Transverse colon (tissue), 4 donors: ENCODE measurements at regions not wholly inside any gene's neighbourhood (a gene's known extent, or its start where the extent isn't known, plus 50 kb on each side); places are given as distances from the start of the nearest gene placed in this dataset.

Source experiments
- DNase-seq: peaks from one replicate; pipeline ENCODE4 v3.0.0-alpha.2; 2019
- H3K27ac ChIP-seq, 4 donors: fragments of 200-600 bp; sonication (generic); 2 replicates each; pipeline ENCODE4 v1.5.1; 2016 to 2018; ENCODE audit warnings: inconsistent platforms in 4 of 4
- H3K27me3 ChIP-seq: fragments of 200-600 bp; sonication (generic); 2 replicates; pipeline ENCODE4 v1.5.1; 2017; ENCODE audit warnings: inconsistent platforms
- H3K36me3 ChIP-seq, 4 donors: fragments of 200-600 bp; sonication (generic); 2 replicates each; pipeline ENCODE4 v1.5.1; 2017 to 2019; ENCODE audit warnings: inconsistent platforms in 4 of 4
- H3K4me1 ChIP-seq, 4 donors: fragments of 200-600 bp; sonication (generic); 2 replicates each; pipeline ENCODE4 v1.5.1; 2017 to 2020; ENCODE audit warnings: inconsistent platforms in 4 of 4
- H3K4me3 ChIP-seq, 4 donors: fragments of 200-600 bp; sonication (generic); 1 replicate in 1 of 4; 2 replicates in 3 of 4; pipeline versions ENCODE4 v1.5.1 to v1.6.1; 2017 to 2019; ENCODE audit warnings: inconsistent platforms in 4 of 4
- H3K9me3 ChIP-seq, 2 donors: fragments of 200-600 bp; sonication (generic); 2 replicates each; pipeline ENCODE4 v1.5.1; 2017 to 2019; ENCODE audit warnings: inconsistent platforms in 2 of 2
- EP300 ChIP-seq: sonication (generic); formaldehyde crosslinking; IDR thresholded peaks from one replicate; pipeline ENCODE4 v1.6.1; 2017; ENCODE audit warnings: antibody characterized with exemption, low read depth
- POLR2A ChIP-seq: fragments of 450-650 bp; IDR thresholded peaks from one replicate; pipeline ENCODE4 v1.6.1; 2016; ENCODE audit warnings: antibody characterized with exemption, mild to moderate bottlenecking, moderate library complexity
- POLR2AphosphoS5 ChIP-seq, 3 donors: sonication (generic); formaldehyde crosslinking; IDR thresholded peaks; one replicate each; pipeline ENCODE4 v1.6.1; 2016; ENCODE audit warnings: antibody characterized with exemption in 3 of 3
- WGBS, 2 donors: methylation state at CpG; one replicate each; pipeline ENCODE4 v1.1.5; 2018; ENCODE audit warnings: low coverage in 1 of 2; 5-methylcytosine and 5-hydroxymethylcytosine counted together
- in situ Hi-C, 4 donors: fragments of 200-750 bp; cut with MboI; loops; one replicate each; pipeline versions ENCODE4 v1.15.0 to v1.15.1; 2017; ENCODE audit warnings: low sequenced_read_pairs in 3 of 4, low pct_ligation_motif_present in 1 of 4, low pct_unique_long_range_greater_than_20kb in 1 of 4
- intact Hi-C: fragments of 100-400 bp; cut with DNase I; formaldehyde crosslinking; loops from one replicate; pipeline ENCODE4 v1.15.1; 2023; ENCODE audit warnings: low total_unique reads
- TF ChIP-seq, protein P1 (sequence below), 5 experiments: fragments of 200-600 bp in 3 of 5; fragments of 450-650 bp in 2 of 5; sonication (generic) in 3 of 5; IDR thresholded peaks; 1 replicate in 2 of 5; 2 replicates in 3 of 5; pipeline ENCODE4 v1.5.1; 2016 to 2017; ENCODE audit warnings: antibody characterized with exemption in 5 of 5, inconsistent platforms in 3 of 5, mild to moderate bottlenecking in 2 of 5, moderate library complexity in 1 of 5

DNA sequence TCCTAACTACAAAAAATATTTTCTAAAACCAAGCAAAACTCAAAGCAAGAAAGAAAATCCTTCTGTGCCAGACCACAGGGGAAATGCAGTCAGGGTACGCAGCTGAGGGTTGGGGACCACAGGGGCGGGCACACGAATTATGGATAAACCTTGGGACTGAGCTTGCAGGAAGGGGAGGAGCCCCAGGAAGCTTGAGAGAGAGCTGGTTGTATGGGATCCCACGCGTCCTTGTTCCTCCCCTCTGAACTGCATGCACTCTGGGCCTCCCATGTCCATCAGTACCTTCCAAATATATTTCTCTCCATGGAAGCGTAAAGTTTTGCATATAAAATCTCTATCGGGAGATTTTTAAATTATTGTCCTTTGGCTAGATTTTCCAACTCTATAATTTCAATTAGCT is 673.4 kb downstream of the TBC1D22A start:
- DNase-seq, result no peak
- in situ Hi-C loops (no loop called here), intact Hi-C loops (loop anchor here (5.0 kb wide), 1 partner anchor 854 kb away; no protein-coding TSS in a partner anchor)
- 83 to 88% methylated on average over 7 of the region's 7 CpGs for WGBS, 2 donors
- H3K4me1 ChIP-seq, result no peaks in the 10 kb centered on the region
- TF ChIP-seq POLR2A (no peak), POLR2AphosphoS5 (IDR thresholded peaks at IDR 0.05) (no peak), EP300 (no peak)
- TF ChIP-seq, protein P1, sequence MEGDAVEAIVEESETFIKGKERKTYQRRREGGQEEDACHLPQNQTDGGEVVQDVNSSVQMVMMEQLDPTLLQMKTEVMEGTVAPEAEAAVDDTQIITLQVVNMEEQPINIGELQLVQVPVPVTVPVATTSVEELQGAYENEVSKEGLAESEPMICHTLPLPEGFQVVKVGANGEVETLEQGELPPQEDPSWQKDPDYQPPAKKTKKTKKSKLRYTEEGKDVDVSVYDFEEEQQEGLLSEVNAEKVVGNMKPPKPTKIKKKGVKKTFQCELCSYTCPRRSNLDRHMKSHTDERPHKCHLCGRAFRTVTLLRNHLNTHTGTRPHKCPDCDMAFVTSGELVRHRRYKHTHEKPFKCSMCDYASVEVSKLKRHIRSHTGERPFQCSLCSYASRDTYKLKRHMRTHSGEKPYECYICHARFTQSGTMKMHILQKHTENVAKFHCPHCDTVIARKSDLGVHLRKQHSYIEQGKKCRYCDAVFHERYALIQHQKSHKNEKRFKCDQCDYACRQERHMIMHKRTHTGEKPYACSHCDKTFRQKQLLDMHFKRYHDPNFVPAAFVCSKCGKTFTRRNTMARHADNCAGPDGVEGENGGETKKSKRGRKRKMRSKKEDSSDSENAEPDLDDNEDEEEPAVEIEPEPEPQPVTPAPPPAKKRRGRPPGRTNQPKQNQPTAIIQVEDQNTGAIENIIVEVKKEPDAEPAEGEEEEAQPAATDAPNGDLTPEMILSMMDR (IDR thresholded peaks at IDR 0.05), result no peak
- no peak overlapping the region for H3K4me3 ChIP-seq
- no peaks in the 10 kb centered on the region for H3K36me3 ChIP-seq
- H3K27me3 ChIP-seq, result no peaks in the 10 kb centered on the region
- H3K9me3 ChIP-seq, result peaks cover 0 to 4% of the 10 kb centered on the region in 2 donors
- H3K27ac ChIP-seq, result no peak overlapping the region

DNA sequence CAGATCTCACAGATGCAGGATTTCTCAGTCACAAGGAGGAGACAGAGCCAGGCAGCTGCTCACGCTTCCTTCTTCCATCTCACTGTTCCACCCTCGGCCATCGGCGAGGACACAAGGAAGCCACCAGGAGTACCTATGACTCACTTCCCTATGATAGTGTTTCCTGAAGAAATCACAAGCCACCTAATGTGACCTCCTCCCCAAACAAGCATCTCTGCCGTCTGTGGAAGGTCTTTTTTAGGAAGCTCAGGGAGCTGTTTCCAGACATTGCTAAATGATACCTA is 672.7 kb downstream of the TBC1D22A start:
- Histone ChIP-seq H3K27ac (no peak overlapping the region), H3K36me3 (no peaks in the 10 kb centered on the region), H3K4me3 (no peak overlapping the region), H3K9me3 (peaks cover 0 to 4% of the 10 kb centered on the region in 2 donors), H3K27me3 (no peaks in the 10 kb centered on the region), H3K4me1 (no peaks in the 10 kb centered on the region)
- intact Hi-C loops (loop anchor here (5.0 kb wide), 1 partner anchor 853 kb away; no protein-coding TSS in a partner anchor), in situ Hi-C loops (no loop called here)
- TF ChIP-seq, protein P1 (IDR thresholded peaks at IDR 0.05), result no peak
- TF ChIP-seq EP300, result no peak
- no peak for TF ChIP-seq POLR2A
- TF ChIP-seq POLR2AphosphoS5 (IDR thresholded peaks at IDR 0.05), result no peak
- 79% methylated on average over 5 of the region's 5 CpGs; no CpG with 5 or more reads in 1 of the 2 donors for WGBS, 2 donors
- no peak for DNase-seq

DNA sequence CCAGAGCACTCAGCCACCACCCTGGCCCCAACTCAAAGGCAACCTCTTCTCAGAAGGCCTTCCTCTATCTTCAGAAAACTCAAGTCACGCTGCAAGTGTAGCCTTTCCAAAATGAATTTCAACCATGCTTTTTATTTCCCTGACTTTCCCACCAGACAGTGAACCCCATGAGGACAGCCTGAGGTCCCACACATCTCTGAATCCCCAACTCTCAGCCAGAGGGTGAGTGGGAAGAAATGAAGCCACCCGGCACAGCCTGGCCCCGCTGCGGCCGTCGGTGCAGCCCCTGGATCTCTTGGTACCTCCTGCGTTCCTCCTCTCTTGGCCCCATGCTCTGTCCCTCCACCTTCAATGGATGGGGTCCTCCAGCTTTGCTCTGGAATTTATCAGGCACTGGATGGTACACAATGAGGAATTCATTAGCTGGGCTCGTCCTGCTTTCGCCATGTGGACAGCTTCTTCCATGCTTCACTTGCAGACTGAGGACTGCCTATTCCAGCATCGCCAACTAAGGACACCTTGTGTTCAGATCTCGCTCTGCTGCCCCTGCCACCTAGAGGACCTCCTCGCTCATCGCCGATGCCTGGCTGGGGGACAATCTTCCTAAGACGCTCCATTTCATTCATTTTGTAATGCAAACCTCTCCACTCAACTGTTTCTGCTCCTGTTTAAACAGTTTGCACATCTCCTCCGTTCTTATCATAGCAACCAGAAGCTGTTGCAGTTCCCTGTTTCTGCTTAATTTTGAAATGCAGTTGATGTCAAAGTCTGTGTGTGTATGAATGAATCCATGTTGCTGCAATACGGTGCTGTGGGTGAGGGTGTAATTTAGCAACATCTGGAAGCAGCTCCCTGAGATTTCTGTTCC is 672.1 kb downstream of the TBC1D22A start:
- no peaks in the 10 kb centered on the region for H3K36me3 ChIP-seq
- no peaks in the 10 kb centered on the region for H3K4me1 ChIP-seq
- TF ChIP-seq POLR2A (no peak), POLR2AphosphoS5 (IDR thresholded peaks at IDR 0.05) (no peak), EP300 (no peak)
- TF ChIP-seq, protein P1 (IDR thresholded peaks at IDR 0.05), result no peak
- H3K9me3 ChIP-seq, result peaks cover 0 to 4% of the 10 kb centered on the region in 2 donors
- in situ Hi-C loops, result no loop called here
- H3K27me3 ChIP-seq, result no peaks in the 10 kb centered on the region
- 39 to 93% methylated on average over 2 to 17 of the region's 17 CpGs for WGBS, 2 donors
- DNase-seq, result no peak
- intact Hi-C loops, result loop anchor here (5.0 kb wide), 1 partner anchor 852 kb away; no protein-coding TSS in a partner anchor
- H3K27ac ChIP-seq, result no peak overlapping the region
- no peak overlapping the region for H3K4me3 ChIP-seq

DNA sequence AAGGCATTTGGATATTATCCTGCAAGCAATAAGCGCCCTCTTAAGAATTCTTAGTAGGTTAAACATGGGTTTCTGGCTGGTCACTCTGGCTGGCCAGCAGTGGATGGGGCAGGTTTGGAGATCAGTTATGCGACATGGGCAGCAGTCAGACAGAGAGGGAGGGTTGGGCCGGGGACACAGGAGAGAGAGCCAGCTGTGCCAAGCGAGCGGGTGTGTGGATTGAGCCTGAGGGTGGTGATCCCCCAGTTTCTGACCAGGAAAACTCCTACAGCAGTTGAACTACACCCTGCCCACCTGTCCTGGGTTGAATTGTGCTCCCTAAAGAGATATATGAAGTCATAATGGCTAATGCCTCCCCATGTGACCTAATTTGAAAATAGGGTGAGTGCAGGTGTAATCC is 671.2 kb downstream of the TBC1D22A start:
- 67 to 74% methylated on average over 1 to 5 of the region's 5 CpGs for WGBS, 2 donors
- Histone ChIP-seq H3K4me1 (no peaks in the 10 kb centered on the region), H3K27ac (no peak overlapping the region), H3K36me3 (no peaks in the 10 kb centered on the region), H3K4me3 (no peak overlapping the region), H3K27me3 (no peaks in the 10 kb centered on the region), H3K9me3 (peaks cover 0 to 4% of the 10 kb centered on the region in 2 donors)
- DNase-seq, result no peak
- in situ Hi-C loops (no loop called here), intact Hi-C loops (no loop called here)
- TF ChIP-seq EP300, result no peak
- no peak for TF ChIP-seq POLR2AphosphoS5 (IDR thresholded peaks at IDR 0.05)
- TF ChIP-seq, protein P1 (IDR thresholded peaks at IDR 0.05), result no peak
